T-cell (primary cell): ENCODE measurements at regions not wholly inside any gene's neighbourhood (a gene's known extent, or its start where the extent isn't known, plus 50 kb on each side); places are given as distances from the start of the nearest gene placed in this dataset.

Experiments used
- ATAC-seq, 4 experiments: fragments of 200-7000 bp in 3 of 4; fragments of 150-1000 bp in 1 of 4; cut with Tn5 transposase; replicated peaks in 1 of 4; 1 replicate in 3 of 4; 2 replicates in 1 of 4; pipeline ENCODE4 v1.10.0; 2021; ENCODE audit warnings: moderate library complexity in 3 of 4, mild to moderate bottlenecking in 2 of 4, moderate number of reproducible peaks in 1 of 4
- CTCF ChIA-PET, 2 donors: fragments of 300-600 bp; sonication (Branson Sonifier 250); formaldehyde crosslinking; loops; one replicate each; lab custom pipeline; 2022; ENCODE audit warnings: antibody characterized with exemption in 2 of 2; lab: Charles Lee
- POLR2A ChIA-PET, 2 donors: fragments of 300-600 bp; sonication (Branson Sonifier 250); formaldehyde crosslinking; loops; one replicate each; lab custom pipeline; 2022; ENCODE audit warnings: antibody characterized with exemption in 2 of 2; lab: Charles Lee
- DNase-seq, 35 experiments: peaks; one replicate each; pipeline versions ENCODE4 v3.0.0 to v3.0.0-alpha.2; 2013 to 2023
- H3K27ac ChIP-seq: one replicate; pipeline ENCODE4 v1.5.1; 2013; ENCODE audit warnings: low read length
- H3K27me3 ChIP-seq, 2 experiments: replicated peaks in 1 of 2; 1 replicate in 1 of 2; 2 replicates in 1 of 2; pipeline versions ENCODE4 v1.6.1 to v1.7.0; 2013; ENCODE audit warnings: low read length in 1 of 2, mixed read lengths in 1 of 2; ENCODE audit not compliant: control insufficient read depth in 2 of 2, insufficient read depth in 2 of 2; ENCODE audit errors: extremely low read depth in 1 of 2
- H3K36me3 ChIP-seq, 2 donors: 1 replicate in 1 of 2; 2 replicates in 1 of 2; pipeline versions ENCODE4 v1.6.1 to v1.7.0; 2013; ENCODE audit warnings: low read length in 1 of 2; ENCODE audit not compliant: control insufficient read depth in 2 of 2, insufficient read depth in 1 of 2; ENCODE audit errors: extremely low read depth in 1 of 2
- H3K4me1 ChIP-seq, 2 experiments: 1 replicate in 1 of 2; 2 replicates in 1 of 2; pipeline versions ENCODE4 v1.6.1 to v1.7.0; 2013; ENCODE audit warnings: low read length in 2 of 2, mixed read lengths in 1 of 2; ENCODE audit not compliant: insufficient read depth in 2 of 2, control insufficient read depth in 1 of 2; ENCODE audit errors: extremely low read depth in 1 of 2
- H3K4me3 ChIP-seq, 2 donors: 1 replicate in 1 of 2; 2 replicates in 1 of 2; pipeline versions ENCODE4 v1.5.1 to v1.7.0; 2013; ENCODE audit warnings: mild to moderate bottlenecking in 2 of 2, low read length in 1 of 2, moderate library complexity in 1 of 2; ENCODE audit not compliant: control insufficient read depth in 1 of 2; ENCODE audit errors: extremely low read depth in 1 of 2
- H3K9me3 ChIP-seq: 2 replicates; pipeline ENCODE4 v1.7.0; 2013
- H3K27ac Mint-ChIP-seq, 2 donors: one replicate each; pipeline ENCODE4 v1.8.0; 2020 to 2021; ENCODE audit warnings: mild to moderate bottlenecking in 2 of 2, mixed read lengths in 2 of 2
- H3K27me3 Mint-ChIP-seq, 2 donors: one replicate each; pipeline ENCODE4 v1.8.0; 2021 to 2022; ENCODE audit warnings: mixed read lengths in 2 of 2
- H3K36me3 Mint-ChIP-seq: one replicate; pipeline ENCODE4 v1.8.0; 2021; ENCODE audit warnings: mixed read lengths
- H3K4me1 Mint-ChIP-seq, 3 donors: one replicate each; pipeline ENCODE4 v1.8.0; 2020 to 2022; ENCODE audit warnings: mixed read lengths in 3 of 3, mild to moderate bottlenecking in 1 of 3
- H3K4me3 Mint-ChIP-seq, 3 donors: one replicate each; pipeline ENCODE4 v1.8.0; 2020 to 2022; ENCODE audit warnings: mild to moderate bottlenecking in 3 of 3, mixed read lengths in 3 of 3, moderate library complexity in 3 of 3
- H3K9me3 Mint-ChIP-seq, 3 donors: one replicate each; pipeline ENCODE4 v1.8.0; 2020 to 2022; ENCODE audit warnings: mixed read lengths in 3 of 3
- WGBS: methylation state at CpG from one replicate; pipeline ENCODE4 v1.1.5; 2013; ENCODE audit warnings: missing lambda C conversion rate; ENCODE audit not compliant: insufficient coverage; 5-methylcytosine and 5-hydroxymethylcytosine counted together

DNA sequence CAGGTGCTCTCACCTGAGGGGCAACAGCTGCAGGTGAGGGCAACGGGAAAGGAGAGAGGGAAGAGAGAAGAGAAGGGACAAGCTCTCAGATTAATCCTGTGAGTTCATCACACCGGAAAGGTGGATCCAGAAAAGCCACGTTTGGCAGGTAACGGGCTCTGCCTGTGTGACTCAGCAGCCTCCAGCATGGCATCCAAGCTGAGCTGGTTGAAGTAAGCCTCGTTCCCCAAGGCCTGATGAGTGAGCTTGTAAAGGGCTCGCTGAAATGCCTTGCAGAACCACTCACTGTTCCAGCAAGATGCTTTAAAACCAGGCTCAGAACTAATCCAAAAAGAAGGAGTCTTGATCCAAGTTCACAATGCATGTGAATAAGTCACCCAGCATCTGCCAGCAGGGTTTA is 206.9 kb upstream of the TMEM45B start:
- no peak overlapping the region for H3K27ac Mint-ChIP-seq
- DNase-seq (no peak), ATAC-seq (no peak)
- H3K4me3 ChIP-seq, result no peak overlapping the region
- H3K27me3 ChIP-seq, result peaks cover 0 to 2% of the 10 kb centered on the region in 2 experiments
- H3K27ac ChIP-seq, result no peak overlapping the region
- POLR2A ChIA-PET, result no interaction called here
- H3K4me1 ChIP-seq, result no peaks in the 10 kb centered on the region
- CTCF ChIA-PET, result no interaction called here
- H3K27me3 Mint-ChIP-seq, result no peaks in the 10 kb centered on the region
- no peaks in the 10 kb centered on the region for H3K9me3 ChIP-seq
- no peaks in the 10 kb centered on the region for H3K36me3 Mint-ChIP-seq
- H3K4me1 Mint-ChIP-seq, result no peaks in the 10 kb centered on the region
- WGBS, result 63% methylated on average over 6 of the region's 6 CpGs
- no peaks in the 10 kb centered on the region for H3K36me3 ChIP-seq
- no peak overlapping the region for H3K4me3 Mint-ChIP-seq
- H3K9me3 Mint-ChIP-seq, result no peaks in the 10 kb centered on the region

DNA sequence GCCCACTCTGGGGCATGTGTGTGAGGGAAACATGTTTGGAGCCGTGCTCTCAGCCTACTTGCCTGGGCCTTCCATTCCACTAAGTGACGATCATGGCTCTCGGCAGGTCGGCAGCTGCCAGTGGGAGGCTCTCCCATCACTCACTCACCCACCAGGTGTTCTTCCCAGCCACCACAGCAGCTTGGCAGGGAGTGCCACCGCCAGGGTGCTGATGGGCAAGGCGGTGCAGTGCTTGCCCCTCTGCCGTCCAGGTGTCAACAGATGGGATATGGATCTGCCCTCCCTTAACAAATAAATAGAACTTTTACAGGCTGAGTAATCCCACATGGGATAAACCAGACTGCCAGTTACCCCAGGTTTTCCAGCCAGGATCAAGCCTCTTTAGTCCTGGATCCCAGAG is 205.5 kb upstream of the TMEM45B start:
- Histone ChIP-seq H3K27ac (no peak overlapping the region), H3K4me3 (no peak overlapping the region), H3K4me1 (no peaks in the 10 kb centered on the region), H3K36me3 (no peaks in the 10 kb centered on the region), H3K27me3 (peaks cover 0 to 2% of the 10 kb centered on the region in 2 experiments), H3K9me3 (no peaks in the 10 kb centered on the region)
- ChIA-PET POLR2A (no interaction called here), CTCF (no interaction called here)
- ATAC-seq (no peak), DNase-seq (no peak)
- Mint-ChIP-seq H3K27me3 (no peaks in the 10 kb centered on the region), H3K27ac (no peak overlapping the region), H3K4me1 (no peaks in the 10 kb centered on the region), H3K36me3 (no peaks in the 10 kb centered on the region), H3K4me3 (no peak overlapping the region), H3K9me3 (no peaks in the 10 kb centered on the region)
- 91% methylated on average over 6 of the region's 7 CpGs for WGBS

DNA sequence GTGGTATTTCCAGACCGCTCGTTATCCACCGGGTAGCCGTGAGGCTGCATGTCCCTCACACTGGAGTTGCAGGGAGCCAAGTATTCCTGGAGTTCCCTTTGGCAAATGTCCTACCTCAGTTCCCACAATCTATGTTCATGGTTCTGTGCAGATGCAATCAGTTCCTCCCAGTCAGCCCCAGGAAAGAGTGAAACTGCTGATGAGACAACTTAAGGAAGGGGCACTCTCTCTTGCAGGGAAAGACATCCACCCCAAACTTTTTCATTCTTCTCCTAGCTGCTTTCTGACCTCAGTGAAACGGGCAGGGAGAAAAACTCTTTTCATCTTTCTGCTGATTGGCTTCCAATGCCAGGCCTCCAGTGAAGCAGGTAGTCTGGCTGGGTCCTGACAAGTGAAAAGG is 205.1 kb upstream of the TMEM45B start:
- no peak overlapping the region for H3K27ac ChIP-seq
- H3K36me3 ChIP-seq, result no peaks in the 10 kb centered on the region
- DNase-seq (no peak), ATAC-seq (no peak)
- Mint-ChIP-seq H3K4me3 (no peak overlapping the region), H3K27me3 (no peaks in the 10 kb centered on the region), H3K36me3 (no peaks in the 10 kb centered on the region), H3K27ac (no peak overlapping the region), H3K9me3 (no peaks in the 10 kb centered on the region), H3K4me1 (no peaks in the 10 kb centered on the region)
- H3K9me3 ChIP-seq, result no peaks in the 10 kb centered on the region
- no peaks in the 10 kb centered on the region for H3K4me1 ChIP-seq
- no peak overlapping the region for H3K4me3 ChIP-seq
- 93% methylated on average over 4 of the region's 5 CpGs for WGBS
- POLR2A ChIA-PET, result no interaction called here
- peaks cover 0 to 2% of the 10 kb centered on the region in 2 experiments for H3K27me3 ChIP-seq
- CTCF ChIA-PET, result no interaction called here

DNA sequence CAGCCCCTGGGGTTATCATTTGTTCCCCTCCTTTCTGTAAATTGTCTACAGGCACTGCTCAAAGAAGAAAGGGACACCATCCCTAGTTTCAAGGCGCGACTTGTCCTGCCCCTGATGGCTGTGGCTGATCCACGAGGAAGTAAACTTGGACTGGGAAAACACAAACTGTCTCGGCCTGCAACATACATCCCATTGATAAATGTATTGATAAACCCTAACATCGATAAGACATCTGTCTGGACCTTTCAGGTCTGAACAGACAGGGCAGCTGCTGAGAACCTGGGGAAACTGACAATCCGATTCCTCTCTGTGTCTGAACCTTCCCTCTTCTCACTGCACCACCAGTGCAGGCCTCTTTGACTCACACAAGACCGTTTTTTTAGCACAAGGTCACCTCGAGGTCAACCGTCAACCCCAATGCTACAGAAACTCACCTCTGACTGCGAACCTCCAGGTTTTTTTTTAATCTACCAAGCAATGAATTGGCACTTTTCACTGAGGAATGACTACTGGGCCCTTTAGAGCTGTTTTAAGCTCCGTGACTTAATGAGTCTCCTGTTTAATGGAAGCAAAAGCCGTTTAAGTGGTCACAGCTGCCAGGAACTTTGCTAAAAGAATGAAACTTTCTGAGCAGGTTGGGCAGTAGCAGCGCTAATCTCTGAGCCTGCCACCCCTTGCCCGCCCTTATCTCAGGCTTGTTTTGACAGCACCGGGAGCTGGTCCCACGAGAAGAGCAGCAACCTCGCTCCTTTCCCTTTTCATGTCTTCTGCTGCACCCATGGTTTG is 203.8 kb upstream of the TMEM45B start:
- Histone ChIP-seq H3K27ac (no peak overlapping the region), H3K9me3 (no peaks in the 10 kb centered on the region), H3K36me3 (no peaks in the 10 kb centered on the region), H3K27me3 (peaks cover 0 to 2% of the 10 kb centered on the region in 2 experiments), H3K4me3 (no peak overlapping the region), H3K4me1 (no peaks in the 10 kb centered on the region)
- WGBS, result 66% methylated on average over 16 of the region's 17 CpGs
- no peaks in the 10 kb centered on the region for H3K36me3 Mint-ChIP-seq
- ATAC-seq (no peak), DNase-seq (no peak)
- H3K4me1 Mint-ChIP-seq, result no peaks in the 10 kb centered on the region
- H3K4me3 Mint-ChIP-seq, result no peak overlapping the region
- ChIA-PET POLR2A (no interaction called here), CTCF (no interaction called here)
- peaks cover 0 to 5% of the 10 kb centered on the region in 2 donors for H3K27me3 Mint-ChIP-seq
- H3K27ac Mint-ChIP-seq, result no peak overlapping the region
- H3K9me3 Mint-ChIP-seq, result no peaks in the 10 kb centered on the region

DNA sequence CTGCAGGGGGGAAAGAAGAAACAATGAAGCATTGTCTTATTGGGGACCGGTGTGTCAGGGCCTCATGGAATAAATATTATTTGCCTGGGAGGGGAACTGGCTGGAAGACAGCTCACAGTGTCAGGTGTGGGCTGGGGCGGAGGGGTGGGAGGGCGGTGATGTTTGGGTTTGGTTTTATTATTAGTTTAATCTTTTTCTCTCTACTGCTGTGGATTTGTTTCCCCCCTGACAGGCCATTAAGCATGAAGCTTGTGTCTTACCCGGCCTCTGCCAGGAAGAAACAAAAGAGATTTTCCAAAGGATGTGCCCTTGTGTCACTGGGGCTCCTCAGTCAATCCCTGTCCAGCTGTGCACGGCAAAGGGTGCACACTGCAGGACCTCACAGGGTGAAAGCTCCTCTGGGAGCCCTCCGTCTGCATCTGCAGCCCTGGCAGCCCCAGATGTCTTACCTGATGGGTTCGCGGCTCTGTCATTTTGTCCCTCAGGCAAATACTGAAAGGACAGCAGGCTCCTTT is 203.1 kb upstream of the TMEM45B start:
- DNase-seq (no peak), ATAC-seq (no peak)
- Histone ChIP-seq H3K4me3 (no peak overlapping the region), H3K9me3 (no peaks in the 10 kb centered on the region), H3K4me1 (no peaks in the 10 kb centered on the region), H3K27ac (no peak overlapping the region), H3K27me3 (peaks cover 0 to 2% of the 10 kb centered on the region in 2 experiments), H3K36me3 (no peaks in the 10 kb centered on the region)
- no peak overlapping the region for H3K4me3 Mint-ChIP-seq
- H3K4me1 Mint-ChIP-seq, result no peaks in the 10 kb centered on the region
- H3K9me3 Mint-ChIP-seq, result no peaks in the 10 kb centered on the region
- ChIA-PET CTCF (no interaction called here), POLR2A (no interaction called here)
- H3K27me3 Mint-ChIP-seq, result peaks cover 2 to 8% of the 10 kb centered on the region in 2 donors
- H3K36me3 Mint-ChIP-seq, result no peaks in the 10 kb centered on the region
- no peak overlapping the region for H3K27ac Mint-ChIP-seq
- 69% methylated on average over 4 of the region's 8 CpGs for WGBS

DNA sequence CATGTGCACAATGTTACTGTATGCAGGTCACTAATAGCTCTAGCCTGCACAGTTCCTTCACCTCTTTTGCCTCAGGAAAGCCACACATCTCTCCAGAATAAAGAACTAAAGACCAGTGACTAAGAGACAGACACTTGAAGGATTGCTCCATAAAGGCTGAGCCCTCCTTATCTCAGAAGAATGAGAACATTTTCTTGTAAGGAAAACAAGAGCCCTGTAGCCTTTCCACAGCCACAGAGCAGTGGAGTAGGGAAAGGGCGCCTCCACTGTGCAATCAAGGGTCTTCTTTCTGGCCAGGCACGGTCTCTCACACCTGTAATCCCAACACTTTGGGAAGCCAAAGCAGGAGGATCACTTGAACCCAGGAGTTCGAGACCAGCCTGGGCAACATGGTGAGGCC is 202.6 kb upstream of the TMEM45B start:
- Histone ChIP-seq H3K4me3 (no peak overlapping the region), H3K36me3 (no peaks in the 10 kb centered on the region), H3K4me1 (no peaks in the 10 kb centered on the region), H3K27me3 (peaks cover 0 to 2% of the 10 kb centered on the region in 2 experiments), H3K27ac (no peak overlapping the region), H3K9me3 (no peaks in the 10 kb centered on the region)
- WGBS, result 100% methylated on average over 1 of the region's 3 CpGs
- no peak overlapping the region for H3K4me3 Mint-ChIP-seq
- peaks cover 5 to 11% of the 10 kb centered on the region in 2 donors for H3K27me3 Mint-ChIP-seq
- no peaks in the 10 kb centered on the region for H3K36me3 Mint-ChIP-seq
- DNase-seq (no peak), ATAC-seq (no peak)
- no peak overlapping the region for H3K27ac Mint-ChIP-seq
- CTCF ChIA-PET, result no interaction called here
- POLR2A ChIA-PET, result no interaction called here
- no peaks in the 10 kb centered on the region for H3K9me3 Mint-ChIP-seq
- H3K4me1 Mint-ChIP-seq, result no peaks in the 10 kb centered on the region
